ENCODE measurements at regions not wholly inside any gene's neighbourhood (a gene's known extent, or its start where the extent isn't known, plus 50 kb on each side); places are given as distances from the start of the nearest gene placed in this dataset.

GRCh38 chr6:56833127-56833791 is 121.6 kb upstream of the BEND6 start:
- TF ChIP-seq, protein P1, sequence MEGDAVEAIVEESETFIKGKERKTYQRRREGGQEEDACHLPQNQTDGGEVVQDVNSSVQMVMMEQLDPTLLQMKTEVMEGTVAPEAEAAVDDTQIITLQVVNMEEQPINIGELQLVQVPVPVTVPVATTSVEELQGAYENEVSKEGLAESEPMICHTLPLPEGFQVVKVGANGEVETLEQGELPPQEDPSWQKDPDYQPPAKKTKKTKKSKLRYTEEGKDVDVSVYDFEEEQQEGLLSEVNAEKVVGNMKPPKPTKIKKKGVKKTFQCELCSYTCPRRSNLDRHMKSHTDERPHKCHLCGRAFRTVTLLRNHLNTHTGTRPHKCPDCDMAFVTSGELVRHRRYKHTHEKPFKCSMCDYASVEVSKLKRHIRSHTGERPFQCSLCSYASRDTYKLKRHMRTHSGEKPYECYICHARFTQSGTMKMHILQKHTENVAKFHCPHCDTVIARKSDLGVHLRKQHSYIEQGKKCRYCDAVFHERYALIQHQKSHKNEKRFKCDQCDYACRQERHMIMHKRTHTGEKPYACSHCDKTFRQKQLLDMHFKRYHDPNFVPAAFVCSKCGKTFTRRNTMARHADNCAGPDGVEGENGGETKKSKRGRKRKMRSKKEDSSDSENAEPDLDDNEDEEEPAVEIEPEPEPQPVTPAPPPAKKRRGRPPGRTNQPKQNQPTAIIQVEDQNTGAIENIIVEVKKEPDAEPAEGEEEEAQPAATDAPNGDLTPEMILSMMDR (IDR thresholded peaks at IDR 0.05; ENCODE audit: low read length), result no peak
- TF ChIP-seq EZH2 (IDR thresholded peaks at IDR 0.05; ENCODE audit: borderline replicate concordance, low read length), result no peak

Measured in OCI-LY1 (cell line).